ENCODE measurements at regions not wholly inside any gene's neighbourhood (a gene's known extent, or its start where the extent isn't known, plus 50 kb on each side); places are given as distances from the start of the nearest gene placed in this dataset.
"Not testable (repeated sequence)": the region's sequence is repeated elsewhere in the genome, so short reads cannot be mapped to it uniquely, and the experiment has no call there.

DNA sequence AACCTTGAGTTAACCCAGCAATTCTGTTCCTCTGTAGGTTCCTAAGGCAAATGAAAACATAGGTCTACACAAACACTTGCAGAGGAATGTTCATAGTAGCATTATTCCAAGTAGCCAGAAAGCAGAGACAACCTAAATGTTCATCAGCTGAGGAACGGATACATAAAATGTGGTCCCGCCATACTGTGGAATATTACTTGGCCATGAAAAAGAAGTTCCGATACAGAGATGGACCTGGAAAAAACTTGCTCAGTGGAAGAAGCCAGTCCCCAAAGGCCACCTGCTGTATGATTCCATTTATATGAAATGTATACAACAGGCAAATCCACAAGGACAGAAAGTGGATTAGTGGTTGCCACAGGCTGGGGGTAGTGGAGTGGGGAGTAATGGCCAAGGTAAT is 53.0 kb downstream of the ARHGEF18 start (continued):
- no peak for TF ChIP-seq RFX5 (IDR thresholded peaks at IDR 0.05; ENCODE audit: low read length)
- no peak for TF ChIP-seq EZH2phosphoT487 (IDR thresholded peaks at IDR 0.05; ENCODE audit: borderline replicate concordance, low read depth)
- no peak for TF ChIP-seq NRF1 (IDR thresholded peaks at IDR 0.05; ENCODE audit: low read depth, low read length)

DNA sequence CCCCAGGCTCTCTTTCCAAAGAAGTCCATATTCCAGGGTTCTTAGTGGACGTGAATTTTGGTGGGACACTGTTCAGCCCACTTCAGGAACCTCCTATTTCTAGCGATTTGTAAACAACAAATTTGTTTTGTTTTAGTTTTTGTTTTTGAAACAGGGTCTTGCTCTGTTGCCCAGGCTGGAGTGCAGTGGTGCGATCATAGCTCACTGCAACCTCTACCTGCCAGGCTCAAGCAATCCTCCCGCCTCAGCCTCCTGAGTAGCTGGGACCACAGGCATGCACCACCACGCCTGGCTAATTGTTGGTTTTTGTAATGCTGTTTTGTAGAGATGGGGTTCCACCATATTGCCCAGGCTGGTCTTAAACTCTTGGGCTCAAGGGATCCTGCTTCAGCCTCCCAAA is 56.7 kb downstream of the ARHGEF18 start:
- Histone ChIP-seq H4K20me1 (ENCODE audit: insufficient read depth) (peaks cover 45% of the 10 kb centered on the region), H3K79me2 (ENCODE audit: insufficient read depth) (peaks cover 81% of the 10 kb centered on the region)
- H3F3A ChIP-seq (replicated peaks; ENCODE audit: insufficient read depth); DNase-seq; H3K9ac ChIP-seq; POLR2A ChIA-PET; H3K4me3 ChIP-seq (ENCODE audit: low read depth in 2 of 2, low read length in 1 of 2); H3K4me2 ChIP-seq; H2AFZ ChIP-seq (ENCODE audit: low read depth); H3K27me3 ChIP-seq (ENCODE audit: insufficient read depth); H3K27ac ChIP-seq (ENCODE audit: low read depth in 2 of 2, low read length in 1 of 2); H3K4me1 ChIP-seq (ENCODE audit: control insufficient read depth in 1 of 2, insufficient read depth in 2 of 2, low read depth in 1 of 2, low read length in 1 of 2); H3K9me2 ChIP-seq; H3K9me3 ChIP-seq; H3K36me3 ChIP-seq (replicated peaks in 1 of 2; ENCODE audit: control insufficient read depth in 1 of 2, insufficient read depth in 2 of 2, low read length in 1 of 2); CTCF ChIA-PET: not testable (repeated sequence)
- WGBS (ENCODE audit: low lambda C conversion rate), result 97% methylated on average over 5 of the region's 5 CpGs

DNA sequence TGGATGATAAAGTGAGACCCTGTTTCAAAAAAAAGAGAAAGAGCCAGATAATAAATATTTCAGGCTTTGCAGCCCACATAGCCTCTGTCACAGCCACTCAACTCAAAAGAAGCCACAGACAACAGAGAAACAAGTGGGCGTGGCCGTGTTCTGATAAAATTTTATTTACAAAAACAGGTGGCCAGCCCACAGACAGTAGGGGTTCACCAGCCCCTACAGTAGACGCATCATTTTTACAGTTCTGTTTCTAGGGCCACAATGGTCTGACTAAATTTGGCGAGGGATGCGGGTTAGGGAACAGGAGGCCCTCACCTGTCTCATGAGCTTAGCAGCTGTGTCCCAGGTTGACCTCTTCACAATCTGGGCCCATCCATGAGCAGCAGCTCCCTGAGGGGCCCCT is 59.5 kb downstream of the ARHGEF18 start:
- CTCF ChIA-PET, result no interaction called here
- Histone ChIP-seq H3F3A (replicated peaks; ENCODE audit: insufficient read depth) (no peaks in the 10 kb centered on the region), H3K9me2 (no peaks in the 10 kb centered on the region), H3K4me1 (ENCODE audit: control insufficient read depth in 1 of 2, insufficient read depth in 2 of 2, low read depth in 1 of 2, low read length in 1 of 2) (no peaks in the 10 kb centered on the region), H4K20me1 (ENCODE audit: insufficient read depth) (peaks cover 20% of the 10 kb centered on the region; the same call in 1 of the 2 replicates), H3K4me2 (no peak overlapping the region), H2AFZ (ENCODE audit: low read depth) (no peak overlapping the region), H3K9ac (no peak overlapping the region), H3K27me3 (ENCODE audit: insufficient read depth) (no peaks in the 10 kb centered on the region), H3K79me2 (ENCODE audit: insufficient read depth) (peaks cover 67% of the 10 kb centered on the region), H3K9me3 (no peaks in the 10 kb centered on the region), H3K4me3 (ENCODE audit: low read depth in 2 of 2, low read length in 1 of 2) (no peak overlapping the region), H3K27ac (ENCODE audit: low read depth in 2 of 2, low read length in 1 of 2) (no peak overlapping the region), H3K36me3 (replicated peaks in 1 of 2; ENCODE audit: control insufficient read depth in 1 of 2, insufficient read depth in 2 of 2, low read length in 1 of 2) (no peaks in the 10 kb centered on the region)
- no peak for DNase-seq
- WGBS (ENCODE audit: low lambda C conversion rate), result 95% methylated on average over 4 of the region's 5 CpGs
- POLR2A ChIA-PET, result no interaction called here
- TF ChIP-seq EZH2phosphoT487 (IDR thresholded peaks at IDR 0.05; ENCODE audit: borderline replicate concordance, low read depth) (no peak), MEF2A (IDR thresholded peaks at IDR 0.05; ENCODE audit: borderline replicate concordance, low read depth) (no peak), CHD2 (IDR thresholded peaks at IDR 0.05; ENCODE audit: low read length, partially characterized antibody) (no peak), SMC3 (IDR thresholded peaks at IDR 0.05; ENCODE audit: low read depth, low read length) (no peak), JUND (IDR thresholded peaks at IDR 0.05) (no peak), TEAD4 (IDR thresholded peaks at IDR 0.05; ENCODE audit: borderline replicate concordance, insufficient read depth) (no peak), RAD21 (IDR thresholded peaks at IDR 0.05; ENCODE audit: low read length) (no peak), GABPA (IDR thresholded peaks at IDR 0.05; ENCODE audit: low read depth) (no peak), RFX5 (IDR thresholded peaks at IDR 0.05; ENCODE audit: low read length) (no peak), TAF1 (IDR thresholded peaks at IDR 0.05; ENCODE audit: borderline replicate concordance, low read depth, low read length) (no peak), MXI1 (IDR thresholded peaks at IDR 0.05; ENCODE audit: low read depth, low read length) (no peak)
- TF ChIP-seq, protein P1, sequence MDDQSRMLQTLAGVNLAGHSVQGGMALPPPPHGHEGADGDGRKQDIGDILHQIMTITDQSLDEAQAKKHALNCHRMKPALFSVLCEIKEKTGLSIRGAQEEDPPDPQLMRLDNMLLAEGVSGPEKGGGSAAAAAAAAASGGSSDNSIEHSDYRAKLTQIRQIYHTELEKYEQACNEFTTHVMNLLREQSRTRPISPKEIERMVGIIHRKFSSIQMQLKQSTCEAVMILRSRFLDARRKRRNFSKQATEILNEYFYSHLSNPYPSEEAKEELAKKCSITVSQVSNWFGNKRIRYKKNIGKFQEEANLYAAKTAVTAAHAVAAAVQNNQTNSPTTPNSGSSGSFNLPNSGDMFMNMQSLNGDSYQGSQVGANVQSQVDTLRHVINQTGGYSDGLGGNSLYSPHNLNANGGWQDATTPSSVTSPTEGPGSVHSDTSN (IDR thresholded peaks at IDR 0.05), result no peak
- TF ChIP-seq, protein P2, sequence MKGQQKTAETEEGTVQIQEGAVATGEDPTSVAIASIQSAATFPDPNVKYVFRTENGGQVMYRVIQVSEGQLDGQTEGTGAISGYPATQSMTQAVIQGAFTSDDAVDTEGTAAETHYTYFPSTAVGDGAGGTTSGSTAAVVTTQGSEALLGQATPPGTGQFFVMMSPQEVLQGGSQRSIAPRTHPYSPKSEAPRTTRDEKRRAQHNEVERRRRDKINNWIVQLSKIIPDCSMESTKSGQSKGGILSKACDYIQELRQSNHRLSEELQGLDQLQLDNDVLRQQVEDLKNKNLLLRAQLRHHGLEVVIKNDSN (IDR thresholded peaks at IDR 0.05; ENCODE audit: borderline replicate concordance, low read depth), result no peak
- TF ChIP-seq, protein P3, sequence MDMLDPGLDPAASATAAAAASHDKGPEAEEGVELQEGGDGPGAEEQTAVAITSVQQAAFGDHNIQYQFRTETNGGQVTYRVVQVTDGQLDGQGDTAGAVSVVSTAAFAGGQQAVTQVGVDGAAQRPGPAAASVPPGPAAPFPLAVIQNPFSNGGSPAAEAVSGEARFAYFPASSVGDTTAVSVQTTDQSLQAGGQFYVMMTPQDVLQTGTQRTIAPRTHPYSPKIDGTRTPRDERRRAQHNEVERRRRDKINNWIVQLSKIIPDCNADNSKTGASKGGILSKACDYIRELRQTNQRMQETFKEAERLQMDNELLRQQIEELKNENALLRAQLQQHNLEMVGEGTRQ (IDR thresholded peaks at IDR 0.05; ENCODE audit: borderline replicate concordance, low read depth, low read length), result no peak
- TF ChIP-seq, protein P4, sequence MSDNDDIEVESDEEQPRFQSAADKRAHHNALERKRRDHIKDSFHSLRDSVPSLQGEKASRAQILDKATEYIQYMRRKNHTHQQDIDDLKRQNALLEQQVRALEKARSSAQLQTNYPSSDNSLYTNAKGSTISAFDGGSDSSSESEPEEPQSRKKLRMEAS (IDR thresholded peaks at IDR 0.05; ENCODE audit: low read depth), result no peak
- TF ChIP-seq, protein P5, sequence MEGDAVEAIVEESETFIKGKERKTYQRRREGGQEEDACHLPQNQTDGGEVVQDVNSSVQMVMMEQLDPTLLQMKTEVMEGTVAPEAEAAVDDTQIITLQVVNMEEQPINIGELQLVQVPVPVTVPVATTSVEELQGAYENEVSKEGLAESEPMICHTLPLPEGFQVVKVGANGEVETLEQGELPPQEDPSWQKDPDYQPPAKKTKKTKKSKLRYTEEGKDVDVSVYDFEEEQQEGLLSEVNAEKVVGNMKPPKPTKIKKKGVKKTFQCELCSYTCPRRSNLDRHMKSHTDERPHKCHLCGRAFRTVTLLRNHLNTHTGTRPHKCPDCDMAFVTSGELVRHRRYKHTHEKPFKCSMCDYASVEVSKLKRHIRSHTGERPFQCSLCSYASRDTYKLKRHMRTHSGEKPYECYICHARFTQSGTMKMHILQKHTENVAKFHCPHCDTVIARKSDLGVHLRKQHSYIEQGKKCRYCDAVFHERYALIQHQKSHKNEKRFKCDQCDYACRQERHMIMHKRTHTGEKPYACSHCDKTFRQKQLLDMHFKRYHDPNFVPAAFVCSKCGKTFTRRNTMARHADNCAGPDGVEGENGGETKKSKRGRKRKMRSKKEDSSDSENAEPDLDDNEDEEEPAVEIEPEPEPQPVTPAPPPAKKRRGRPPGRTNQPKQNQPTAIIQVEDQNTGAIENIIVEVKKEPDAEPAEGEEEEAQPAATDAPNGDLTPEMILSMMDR (IDR thresholded peaks at IDR 0.05), result no peak
- TF ChIP-seq, protein P6, sequence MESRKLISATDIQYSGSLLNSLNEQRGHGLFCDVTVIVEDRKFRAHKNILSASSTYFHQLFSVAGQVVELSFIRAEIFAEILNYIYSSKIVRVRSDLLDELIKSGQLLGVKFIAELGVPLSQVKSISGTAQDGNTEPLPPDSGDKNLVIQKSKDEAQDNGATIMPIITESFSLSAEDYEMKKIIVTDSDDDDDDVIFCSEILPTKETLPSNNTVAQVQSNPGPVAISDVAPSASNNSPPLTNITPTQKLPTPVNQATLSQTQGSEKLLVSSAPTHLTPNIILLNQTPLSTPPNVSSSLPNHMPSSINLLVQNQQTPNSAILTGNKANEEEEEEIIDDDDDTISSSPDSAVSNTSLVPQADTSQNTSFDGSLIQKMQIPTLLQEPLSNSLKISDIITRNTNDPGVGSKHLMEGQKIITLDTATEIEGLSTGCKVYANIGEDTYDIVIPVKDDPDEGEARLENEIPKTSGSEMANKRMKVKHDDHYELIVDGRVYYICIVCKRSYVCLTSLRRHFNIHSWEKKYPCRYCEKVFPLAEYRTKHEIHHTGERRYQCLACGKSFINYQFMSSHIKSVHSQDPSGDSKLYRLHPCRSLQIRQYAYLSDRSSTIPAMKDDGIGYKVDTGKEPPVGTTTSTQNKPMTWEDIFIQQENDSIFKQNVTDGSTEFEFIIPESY (IDR thresholded peaks at IDR 0.05; ENCODE audit: borderline replicate concordance, low read depth), result no peak

Measured in SK-N-SH (cell line).